ENCODE measurements at regions not wholly inside any gene's neighbourhood (a gene's known extent, or its start where the extent isn't known, plus 50 kb on each side); places are given as distances from the start of the nearest gene placed in this dataset.
A peak's percentile ranks its signal among the peaks of the same experiment; 100 is the strongest.

- no peak for DNase-seq
Observed at GRCh38 chr14:49999826-50000379, 107.0 kb downstream of the ARF6 start.

- DNase-seq: peak; percentile 92
Observed at GRCh38 chr14:50000380-50001150, 107.7 kb downstream of the ARF6 start.

DNA sequence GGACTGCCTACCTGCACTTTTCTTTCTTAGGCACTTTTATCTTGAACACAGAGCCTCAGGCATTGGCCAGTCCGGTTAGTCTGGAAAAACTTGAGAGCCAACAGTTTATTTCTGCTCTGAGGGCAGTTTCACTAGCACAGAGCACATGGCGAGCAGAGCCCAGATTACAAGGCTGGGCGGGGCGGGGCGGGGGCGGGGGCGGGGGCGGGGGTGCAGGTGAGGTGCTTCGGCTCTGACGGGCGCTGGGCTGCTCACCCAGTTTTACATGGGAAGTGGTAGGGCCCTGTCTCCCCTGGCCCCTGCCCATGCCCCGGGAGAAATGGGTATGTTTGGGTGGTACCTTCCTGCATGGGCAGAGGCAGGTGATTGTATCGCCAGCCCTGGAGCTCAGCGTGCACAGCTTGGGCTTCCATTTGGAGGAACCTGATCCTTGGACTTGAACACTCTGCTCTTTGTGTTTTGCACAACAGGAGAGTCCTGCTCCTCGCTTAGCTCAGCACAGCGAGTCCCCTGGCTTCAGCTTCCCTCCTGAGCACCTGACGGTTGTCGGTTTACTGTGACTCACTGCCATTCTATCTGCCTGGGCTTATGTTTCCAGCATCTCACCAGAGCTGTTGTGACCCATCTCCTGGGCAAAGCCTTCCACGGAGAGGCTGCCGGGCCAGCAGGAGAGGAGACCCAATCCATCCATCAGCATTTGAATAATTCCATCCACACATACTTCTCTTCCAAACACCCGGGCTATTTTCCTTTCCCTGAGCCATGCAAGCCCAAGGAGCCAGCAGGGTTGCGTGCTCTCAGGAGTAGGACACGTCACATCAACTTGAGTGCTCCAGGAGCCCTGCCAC lies 108.5 kb downstream of the ARF6 start:
- DNase-seq: peak; percentile 58

GRCh38 chr14:50001999-50002925 lies 109.4 kb downstream of the ARF6 start:
- no peak for DNase-seq

DNA sequence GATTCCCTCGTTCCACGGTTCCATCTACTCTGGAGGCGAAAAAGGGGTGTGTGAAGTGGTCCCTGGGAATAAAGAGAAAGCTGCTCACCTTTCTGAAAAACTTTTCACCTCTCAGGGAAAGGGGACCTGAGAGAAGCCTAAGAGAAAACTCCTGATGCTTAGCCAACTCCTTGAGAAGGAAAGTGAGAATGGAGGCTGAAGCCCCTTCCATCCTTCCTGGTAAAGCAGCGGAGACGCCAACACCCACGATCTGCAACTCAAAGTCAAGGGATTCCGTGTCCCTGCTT lies 110.0 kb downstream of the ARF6 start:
- no peak for DNase-seq

DNA sequence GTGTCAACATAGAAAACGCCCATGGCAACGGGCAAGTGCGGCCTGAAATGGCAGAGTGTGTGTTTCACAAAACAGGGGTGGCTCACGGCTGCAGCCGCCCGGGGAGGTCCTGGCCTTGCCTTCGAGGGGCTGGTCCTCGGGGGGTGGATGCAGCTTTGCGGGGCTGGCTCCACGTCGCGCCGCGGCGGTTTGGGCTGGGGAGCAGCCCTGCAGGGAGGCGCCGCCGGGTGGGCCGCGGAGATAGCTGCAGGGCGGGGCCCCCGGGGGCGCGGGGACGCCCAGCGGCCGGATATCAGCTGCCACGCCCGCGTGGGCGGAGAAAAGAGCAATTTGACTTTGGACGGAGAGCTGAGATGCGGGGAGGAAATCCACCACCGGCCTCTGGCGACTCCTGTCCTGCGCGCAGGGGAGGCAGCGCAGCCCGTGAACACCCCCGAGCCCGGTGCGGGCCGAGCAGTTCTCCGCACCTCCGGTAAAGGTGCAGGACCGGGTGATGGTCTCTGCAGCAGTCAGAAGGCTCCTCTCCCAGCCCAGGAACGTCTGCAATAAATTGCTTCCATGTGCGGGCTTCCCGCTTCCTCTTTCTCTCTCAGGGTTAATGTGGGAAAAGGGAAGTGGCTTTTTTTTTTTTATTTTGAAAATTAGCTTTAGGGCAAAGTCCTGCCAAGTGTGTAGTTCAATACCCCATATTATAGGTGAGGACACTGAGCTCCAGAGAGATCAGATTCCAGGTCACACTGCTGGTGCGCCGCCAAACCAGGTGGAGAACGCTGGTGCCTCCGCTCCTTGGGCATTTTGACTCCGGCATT lies 110.5 kb downstream of the ARF6 start:
- DNase-seq: peak; percentile 54

DNA sequence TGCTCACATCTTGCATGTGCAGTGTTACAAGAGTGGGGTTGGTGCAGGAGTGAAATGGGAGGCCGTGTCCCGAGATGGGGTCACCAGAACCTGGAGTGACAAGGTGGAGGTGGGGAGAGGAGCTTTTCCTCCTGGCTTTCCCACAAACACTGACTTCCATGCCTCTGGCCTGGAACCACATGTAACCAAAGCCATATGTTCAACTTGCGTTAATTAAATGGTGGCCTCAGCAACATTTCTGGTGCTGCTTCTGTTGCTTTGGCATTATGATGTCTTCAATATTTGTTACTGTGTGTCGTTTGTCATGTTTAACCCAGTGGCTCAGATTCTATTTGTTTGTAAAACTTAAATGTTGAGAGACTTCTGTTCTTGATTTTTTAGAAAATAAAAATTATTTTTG lies 110.2 kb downstream of the VCPKMT start:
- DNase-seq: peak; percentile 59

- no peak for DNase-seq
Observed at GRCh38 chr14:50007123-50007903, 109.1 kb downstream of the VCPKMT start.

- DNase-seq: no peak
Observed at GRCh38 chr14:50008562-50008961, 107.8 kb downstream of the VCPKMT start.

DNA sequence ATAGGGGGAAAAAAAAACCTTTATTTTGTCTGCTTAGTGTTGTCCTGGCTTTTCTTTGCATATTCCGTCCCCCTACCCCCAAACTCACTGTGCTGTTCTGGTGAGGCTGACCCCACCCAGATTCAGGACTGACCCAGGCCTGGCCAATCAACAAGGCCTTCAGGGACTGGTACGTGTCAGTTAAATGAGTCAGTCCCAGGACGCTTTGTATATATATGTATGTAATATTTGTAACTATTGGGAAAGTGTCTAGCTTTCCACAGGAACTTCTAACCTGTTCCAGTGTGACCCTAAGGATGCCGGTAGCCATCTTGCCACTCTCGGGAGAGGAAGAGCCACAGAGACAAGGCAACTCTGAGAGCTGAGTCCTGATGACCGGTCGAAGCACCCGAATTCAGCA lies 107.4 kb downstream of the VCPKMT start:
- DNase-seq: no peak

DNA sequence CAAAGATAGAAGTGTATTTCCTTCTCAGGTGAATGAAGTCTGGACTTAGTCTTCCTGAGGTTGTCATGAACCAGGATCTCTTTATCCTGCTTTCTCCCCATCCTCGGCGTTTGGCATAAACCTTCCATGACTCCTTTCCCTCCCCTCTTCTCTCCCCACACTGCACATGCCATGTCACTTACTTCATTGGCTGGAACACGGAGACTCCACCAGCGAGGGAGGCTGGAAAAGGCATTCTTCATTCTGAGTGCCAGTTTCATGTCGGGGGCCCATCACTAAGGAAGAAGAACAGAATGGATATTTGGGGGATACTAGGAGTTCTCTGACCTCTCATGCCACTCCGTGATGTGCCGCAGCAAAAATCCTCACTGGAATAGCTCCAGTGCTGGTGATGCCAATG lies 105.6 kb downstream of the VCPKMT start:
- DNase-seq: no peak

DNA sequence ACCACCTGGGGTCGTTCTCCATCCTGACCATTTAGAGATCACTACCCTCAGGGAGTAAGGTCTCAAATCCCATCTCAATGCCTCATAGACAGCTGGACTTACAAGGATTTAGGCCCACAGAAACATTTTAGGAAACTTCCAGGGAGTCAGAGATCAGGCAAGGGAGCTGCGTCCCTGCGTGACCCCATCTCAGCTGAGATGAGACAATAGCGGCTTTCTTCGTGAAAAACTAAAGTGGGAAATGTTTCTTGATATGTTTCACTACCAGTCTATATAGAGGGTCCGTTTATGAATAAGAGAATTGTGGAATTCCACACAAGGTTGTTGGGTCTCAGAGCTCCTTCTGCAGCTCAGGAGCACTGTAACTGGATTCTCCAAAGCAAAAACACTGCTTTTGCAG lies 105.1 kb downstream of the VCPKMT start:
- DNase-seq: no peak

- DNase-seq: peak; percentile 50
Observed at GRCh38 chr14:50012644-50013043, 103.7 kb downstream of the VCPKMT start.

- peak; percentile 39 for DNase-seq
Observed at GRCh38 chr14:50013198-50013918, 103.0 kb downstream of the VCPKMT start.

DNA sequence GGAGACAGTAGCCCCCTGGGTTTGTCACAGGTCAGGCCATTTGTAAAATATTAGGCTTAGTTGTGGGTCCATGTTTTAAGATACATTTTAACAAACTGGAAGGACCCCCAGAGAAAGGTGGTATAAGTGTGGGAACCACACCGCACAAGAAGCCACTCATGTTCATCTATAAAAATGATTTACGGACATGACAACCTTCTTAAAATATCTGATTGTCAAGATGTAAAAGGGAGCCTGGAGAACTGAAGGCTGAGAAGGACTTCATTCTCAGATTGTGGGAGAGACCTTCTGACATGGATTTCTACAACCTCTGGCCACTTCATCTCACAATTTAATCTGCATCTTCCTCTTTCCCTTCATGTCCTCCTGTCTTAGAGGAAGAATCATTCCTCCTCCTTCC lies 102.4 kb downstream of the VCPKMT start:
- no peak for DNase-seq

DNA sequence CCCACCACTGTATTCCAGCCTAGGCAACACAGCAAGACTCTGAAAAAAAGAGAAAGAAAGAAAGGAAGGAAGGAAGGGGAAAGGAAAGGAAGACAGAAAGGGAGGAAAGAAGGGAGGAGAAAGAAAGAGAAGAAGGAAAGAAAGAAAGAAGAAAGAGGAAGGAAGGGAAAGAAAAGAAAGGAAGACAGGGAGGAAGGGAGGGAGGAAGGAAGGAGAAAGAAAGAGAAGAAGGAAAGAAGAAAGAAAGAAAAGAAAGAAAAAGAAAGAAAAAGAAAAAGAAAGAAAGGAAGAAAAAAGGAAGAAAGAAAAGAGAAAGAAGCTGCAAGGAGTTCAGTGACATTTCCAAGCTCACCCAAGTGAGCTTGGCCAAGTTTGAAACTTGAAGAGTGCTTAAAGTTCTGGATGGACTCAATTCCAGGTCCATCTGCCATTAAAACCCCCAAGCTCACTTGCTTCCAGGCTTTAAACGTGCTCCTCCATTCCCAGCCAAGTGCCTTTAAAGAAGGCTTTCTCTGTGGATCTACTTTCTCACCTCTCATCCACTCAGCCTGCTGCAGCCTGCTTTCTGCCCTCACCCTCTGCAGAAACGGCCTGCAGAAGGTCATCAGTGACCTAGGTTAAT lies 101.5 kb downstream of the VCPKMT start:
- no peak for DNase-seq

DNA sequence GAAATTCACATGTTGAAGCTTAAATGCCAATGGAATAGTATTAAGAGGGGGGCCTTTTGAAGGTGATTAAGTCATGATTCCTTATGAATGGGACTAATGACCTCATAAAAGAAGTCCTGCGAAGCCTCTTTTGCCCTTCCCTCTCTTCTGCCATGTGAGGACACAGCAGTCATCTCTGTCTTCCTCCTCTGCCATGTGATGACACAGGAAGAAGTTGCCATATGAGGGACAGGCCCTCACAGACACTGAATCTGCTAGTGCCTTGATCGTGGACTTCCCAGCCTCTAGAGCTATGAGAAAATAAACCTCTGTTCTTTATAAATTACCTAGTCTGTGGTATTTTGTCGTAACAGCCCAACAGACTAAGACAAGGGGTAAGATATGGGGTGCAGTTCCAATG lies 100.7 kb downstream of the VCPKMT start:
- DNase-seq: no peak

DNA sequence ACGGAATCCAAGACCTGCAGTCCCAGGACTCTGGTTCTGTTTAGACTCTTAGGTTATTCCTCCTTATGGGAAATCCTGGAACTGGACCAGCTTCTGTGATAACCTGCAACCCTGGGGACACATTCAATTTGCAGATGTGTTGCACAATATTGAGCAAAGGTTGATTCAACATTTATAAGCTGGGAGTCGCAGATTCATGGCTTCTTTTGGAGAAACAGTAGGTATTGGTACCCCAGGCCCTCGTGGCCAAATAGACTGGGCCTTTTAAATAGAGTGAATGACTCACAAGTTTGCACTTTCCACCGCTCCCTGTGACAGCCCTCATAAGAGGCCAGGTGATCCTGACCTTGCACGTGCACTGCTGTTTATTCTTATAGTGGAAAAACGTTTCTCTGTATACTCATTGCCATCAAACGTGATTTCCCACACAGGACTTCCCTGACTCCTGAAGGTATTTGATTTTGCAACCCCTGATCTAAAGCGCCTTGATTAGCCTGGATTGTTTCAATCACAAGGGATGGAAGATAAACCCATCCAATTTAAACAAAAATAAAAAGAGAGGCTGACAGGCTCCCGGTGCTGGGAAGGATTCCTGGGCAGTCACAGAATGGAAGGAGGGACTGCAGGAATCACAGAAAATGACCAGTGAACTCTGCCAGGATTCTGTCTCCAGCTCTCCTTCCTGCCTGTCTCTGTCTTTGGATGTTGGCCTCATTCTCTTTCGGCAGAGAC lies 98.0 kb downstream of the VCPKMT start:
- DNase-seq: no peak

DNA sequence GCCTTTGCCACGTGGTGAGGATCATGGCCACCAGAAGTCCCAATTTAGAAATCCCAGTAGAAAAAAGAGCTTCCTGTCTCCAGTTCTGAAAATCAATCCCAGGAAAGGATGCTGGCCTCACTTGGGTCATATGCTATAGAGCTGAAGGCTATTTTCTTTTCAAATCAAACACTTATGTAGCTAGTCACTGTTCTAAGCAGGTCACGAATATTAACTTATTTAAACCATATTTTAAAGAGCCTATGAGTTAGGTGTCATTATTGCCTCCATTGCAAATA lies 97.5 kb downstream of the VCPKMT start:
- no peak for DNase-seq

DNA sequence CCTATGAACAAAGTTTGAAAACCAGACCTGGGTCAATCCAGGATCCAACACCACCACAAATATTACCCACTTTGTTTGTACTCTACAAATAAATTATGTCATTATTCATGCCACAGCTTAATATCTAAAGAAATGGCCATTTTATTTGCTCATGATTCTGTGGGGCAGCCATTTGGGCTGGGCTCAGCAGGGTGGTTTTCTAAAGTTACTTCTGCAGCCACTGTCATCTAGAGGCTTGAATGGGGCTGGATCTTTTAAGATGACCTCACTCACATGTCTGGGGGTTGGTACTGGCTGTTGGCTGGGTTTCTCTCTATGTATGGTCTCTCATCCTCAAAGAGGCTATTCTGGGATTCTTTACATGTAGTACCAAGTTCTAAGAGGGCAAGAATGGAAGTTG lies 96.2 kb downstream of the VCPKMT start:
- no peak for DNase-seq

All from fibroblast of skin of right quadriceps (primary cell).